Uterus (tissue), 2 donors: ENCODE measurements at regions not wholly inside any gene's neighbourhood (a gene's known extent, or its start where the extent isn't known, plus 50 kb on each side); places are given as distances from the start of the nearest gene placed in this dataset.

Source experiments
- POLR2A ChIP-seq, 2 donors: fragments of 450-650 bp; IDR thresholded peaks; one replicate each; pipeline ENCODE4 v1.6.1; 2016; ENCODE audit warnings: antibody characterized with exemption in 2 of 2, mild to moderate bottlenecking in 1 of 2, moderate library complexity in 1 of 2
- TF ChIP-seq, protein P1 (sequence below), 4 experiments: fragments of 200-600 bp in 2 of 4; fragments of 450-650 bp in 2 of 4; sonication (generic) in 2 of 4; IDR thresholded peaks; one replicate each; pipeline ENCODE4 v1.5.1; 2016 to 2019; ENCODE audit warnings: antibody characterized with exemption in 4 of 4, mild to moderate bottlenecking in 2 of 4, moderate library complexity in 1 of 4

DNA sequence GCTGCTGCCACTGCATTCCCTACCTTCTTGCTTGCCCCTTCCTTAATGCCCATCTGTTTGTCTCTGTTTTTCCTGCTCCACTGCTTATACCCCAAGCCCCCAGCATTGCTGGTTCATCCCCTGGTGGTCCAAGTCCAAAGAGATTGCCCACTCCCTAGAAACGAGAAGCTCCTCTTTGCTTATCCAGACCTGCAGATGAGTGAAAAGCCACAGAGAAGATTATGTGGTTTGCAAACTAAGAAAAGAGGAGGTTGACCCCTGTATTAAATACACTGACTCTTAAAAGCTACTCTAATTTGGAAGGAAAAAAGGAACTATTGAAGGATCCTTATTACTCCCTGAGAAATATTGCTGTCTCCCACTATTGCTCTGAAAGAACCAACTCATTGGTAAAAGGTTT, 146.8 kb upstream of the RAB4A start:
- TF ChIP-seq, protein P1, sequence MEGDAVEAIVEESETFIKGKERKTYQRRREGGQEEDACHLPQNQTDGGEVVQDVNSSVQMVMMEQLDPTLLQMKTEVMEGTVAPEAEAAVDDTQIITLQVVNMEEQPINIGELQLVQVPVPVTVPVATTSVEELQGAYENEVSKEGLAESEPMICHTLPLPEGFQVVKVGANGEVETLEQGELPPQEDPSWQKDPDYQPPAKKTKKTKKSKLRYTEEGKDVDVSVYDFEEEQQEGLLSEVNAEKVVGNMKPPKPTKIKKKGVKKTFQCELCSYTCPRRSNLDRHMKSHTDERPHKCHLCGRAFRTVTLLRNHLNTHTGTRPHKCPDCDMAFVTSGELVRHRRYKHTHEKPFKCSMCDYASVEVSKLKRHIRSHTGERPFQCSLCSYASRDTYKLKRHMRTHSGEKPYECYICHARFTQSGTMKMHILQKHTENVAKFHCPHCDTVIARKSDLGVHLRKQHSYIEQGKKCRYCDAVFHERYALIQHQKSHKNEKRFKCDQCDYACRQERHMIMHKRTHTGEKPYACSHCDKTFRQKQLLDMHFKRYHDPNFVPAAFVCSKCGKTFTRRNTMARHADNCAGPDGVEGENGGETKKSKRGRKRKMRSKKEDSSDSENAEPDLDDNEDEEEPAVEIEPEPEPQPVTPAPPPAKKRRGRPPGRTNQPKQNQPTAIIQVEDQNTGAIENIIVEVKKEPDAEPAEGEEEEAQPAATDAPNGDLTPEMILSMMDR (IDR thresholded peaks at IDR 0.05) = no peak
- TF ChIP-seq POLR2A (IDR thresholded peaks at IDR 0.05) = no peak
